ENCODE measurements at regions not wholly inside any gene's neighbourhood (a gene's known extent, or its start where the extent isn't known, plus 50 kb on each side); places are given as distances from the start of the nearest gene placed in this dataset.

DNA sequence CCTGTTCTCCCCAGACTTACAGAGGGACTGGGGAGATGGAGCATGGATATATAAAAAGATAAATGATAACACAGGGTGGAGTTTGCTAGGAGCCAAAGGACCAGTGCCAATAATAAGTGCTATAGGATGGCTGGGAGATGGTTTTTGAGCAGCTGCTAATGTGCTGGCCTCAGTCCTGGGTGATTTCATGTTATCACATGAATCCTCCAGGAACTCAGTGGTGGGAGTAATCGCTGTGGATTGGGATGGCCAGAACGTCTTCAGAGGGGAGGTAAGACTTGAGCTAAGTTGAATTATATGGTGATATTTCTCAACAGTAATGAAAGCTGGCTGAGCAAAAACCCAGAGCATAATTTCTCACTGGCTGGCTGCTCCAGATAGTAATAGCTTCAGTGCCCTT, 441.4 kb downstream of the SLC4A3 start:
- TF ChIP-seq CTCF (IDR thresholded peaks at IDR 0.05; ENCODE audit: low read length), result no peak
- TF ChIP-seq EZH2 (IDR thresholded peaks at IDR 0.05; ENCODE audit: borderline replicate concordance, low read length), result no peak

Data from OCI-LY1 (cell line).